GM12872 (cell line): ENCODE measurements at regions not wholly inside any gene's neighbourhood (a gene's known extent, or its start where the extent isn't known, plus 50 kb on each side); places are given as distances from the start of the nearest gene placed in this dataset.

Experiments
- TF ChIP-seq, protein P1 (sequence below): IDR thresholded peaks from 3 replicates; pipeline ENCODE4 v1.5.1; 2011; ENCODE audit warnings: low read depth, mild to moderate bottlenecking, low read length, moderate library complexity; ENCODE audit not compliant: insufficient read depth

DNA sequence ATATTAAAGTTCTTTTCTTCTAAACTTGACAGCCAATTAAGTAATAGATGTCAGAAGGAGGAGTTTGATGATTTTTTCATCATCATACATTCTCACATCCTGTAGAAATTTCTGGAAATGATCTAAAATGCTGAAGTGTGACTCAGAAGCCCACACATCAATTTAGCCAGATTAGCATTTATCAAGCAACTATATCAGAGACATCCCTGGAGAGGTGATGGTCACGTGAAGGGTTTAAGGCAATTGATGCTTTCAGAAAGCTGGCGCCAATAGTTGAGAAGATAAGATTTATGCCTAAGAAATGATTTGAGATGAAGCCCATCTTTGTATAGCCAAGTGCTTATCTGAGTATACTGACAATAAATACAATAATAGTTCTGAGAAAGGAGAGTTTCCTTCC, 162.9 kb upstream of the RORB start:
- TF ChIP-seq, protein P1, sequence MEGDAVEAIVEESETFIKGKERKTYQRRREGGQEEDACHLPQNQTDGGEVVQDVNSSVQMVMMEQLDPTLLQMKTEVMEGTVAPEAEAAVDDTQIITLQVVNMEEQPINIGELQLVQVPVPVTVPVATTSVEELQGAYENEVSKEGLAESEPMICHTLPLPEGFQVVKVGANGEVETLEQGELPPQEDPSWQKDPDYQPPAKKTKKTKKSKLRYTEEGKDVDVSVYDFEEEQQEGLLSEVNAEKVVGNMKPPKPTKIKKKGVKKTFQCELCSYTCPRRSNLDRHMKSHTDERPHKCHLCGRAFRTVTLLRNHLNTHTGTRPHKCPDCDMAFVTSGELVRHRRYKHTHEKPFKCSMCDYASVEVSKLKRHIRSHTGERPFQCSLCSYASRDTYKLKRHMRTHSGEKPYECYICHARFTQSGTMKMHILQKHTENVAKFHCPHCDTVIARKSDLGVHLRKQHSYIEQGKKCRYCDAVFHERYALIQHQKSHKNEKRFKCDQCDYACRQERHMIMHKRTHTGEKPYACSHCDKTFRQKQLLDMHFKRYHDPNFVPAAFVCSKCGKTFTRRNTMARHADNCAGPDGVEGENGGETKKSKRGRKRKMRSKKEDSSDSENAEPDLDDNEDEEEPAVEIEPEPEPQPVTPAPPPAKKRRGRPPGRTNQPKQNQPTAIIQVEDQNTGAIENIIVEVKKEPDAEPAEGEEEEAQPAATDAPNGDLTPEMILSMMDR, result no peak

DNA sequence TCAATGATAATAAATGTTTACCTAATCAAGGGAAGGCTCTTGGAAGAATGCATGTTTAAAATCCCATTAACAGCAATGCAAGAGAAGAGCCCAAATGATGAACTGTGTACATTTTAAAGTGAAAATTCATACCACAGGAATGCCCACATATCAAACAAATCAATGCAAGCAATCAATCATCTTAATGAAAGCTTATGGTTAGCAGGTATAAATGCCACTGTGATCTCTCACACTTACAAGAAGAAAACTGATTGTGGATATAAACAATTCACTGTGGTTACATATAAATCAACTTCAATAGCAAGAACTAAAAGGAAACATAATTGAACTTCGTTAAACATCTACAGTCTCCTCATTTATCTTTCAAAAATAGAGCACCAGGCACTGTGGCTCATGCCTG, 161.0 kb upstream of the RORB start:
- TF ChIP-seq, protein P1, result no peak

DNA sequence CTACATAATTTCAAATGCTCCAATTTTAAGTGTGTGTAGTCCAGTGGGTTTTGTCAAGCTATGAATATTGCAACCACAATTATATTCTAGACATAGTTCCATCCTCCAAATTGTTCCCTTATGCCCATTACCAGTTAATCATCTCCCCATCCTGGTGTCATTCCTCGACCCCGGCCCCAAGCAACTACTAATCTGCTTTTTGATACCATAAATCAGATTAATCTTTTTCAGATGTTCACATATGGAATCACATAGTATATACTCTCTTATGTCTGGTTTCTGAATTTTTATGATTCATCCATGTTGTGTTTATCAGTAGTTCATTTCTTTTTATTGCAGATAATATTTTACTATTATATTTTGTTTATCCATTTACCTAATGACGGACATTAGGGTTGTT, 148.4 kb upstream of the RORB start:
- TF ChIP-seq, protein P1, result no peak

DNA sequence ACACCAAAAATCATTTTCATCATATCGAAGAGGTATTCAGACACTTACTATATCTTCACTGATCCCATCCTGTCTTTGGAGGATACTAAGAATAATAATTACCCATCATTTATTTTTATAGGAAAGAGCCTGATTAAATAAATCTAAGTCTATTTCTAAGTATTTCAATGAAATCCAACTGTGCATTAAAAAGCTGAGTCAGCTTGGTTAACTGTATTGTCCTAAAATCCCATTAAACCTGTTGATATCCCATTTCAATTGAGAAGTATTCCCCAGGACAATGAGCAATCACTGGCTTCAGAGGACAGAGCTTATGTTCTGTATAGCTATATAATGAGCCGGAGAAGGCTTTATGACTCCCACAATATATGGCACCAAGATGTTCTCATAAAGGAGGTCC, 142.0 kb upstream of the RORB start:
- TF ChIP-seq, protein P1, result no peak

DNA sequence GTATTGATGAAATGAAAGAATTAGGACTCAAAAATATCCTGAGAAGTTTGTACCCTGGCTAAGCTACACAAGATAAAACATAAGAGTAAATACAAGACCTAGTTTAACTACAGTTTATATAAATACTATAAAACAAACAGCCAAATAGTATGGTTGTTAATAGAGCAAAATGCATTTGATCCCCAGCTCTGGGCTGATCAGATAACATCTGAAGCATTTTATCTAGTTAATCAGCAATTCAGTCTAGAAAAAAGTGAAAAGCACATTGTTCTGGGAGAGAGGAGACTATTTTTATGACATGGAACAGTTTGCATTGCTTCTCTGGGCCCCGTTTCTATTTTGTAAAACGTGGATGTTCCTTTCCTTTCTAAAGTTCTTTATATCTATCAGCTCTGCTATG, 139.6 kb upstream of the RORB start:
- TF ChIP-seq, protein P1, result no peak

DNA sequence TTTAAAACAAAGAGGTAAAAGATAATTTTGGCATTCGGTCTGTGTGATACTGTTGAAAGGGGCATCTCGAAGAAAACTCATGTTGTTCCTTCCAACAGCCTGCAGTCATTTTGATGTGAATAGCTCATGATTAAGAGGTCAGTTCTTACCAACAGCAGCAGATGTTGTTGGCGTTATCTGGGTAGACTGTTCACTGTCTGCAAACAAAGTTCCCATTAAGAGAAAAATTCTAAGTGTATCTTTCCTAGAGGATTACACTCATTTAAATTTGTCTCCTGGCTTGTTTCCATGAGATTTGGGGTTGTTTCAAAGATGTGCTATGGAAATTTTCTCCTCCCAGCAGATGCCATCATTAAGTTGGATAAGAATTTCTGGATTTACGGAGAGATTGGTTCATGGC, 138.2 kb upstream of the RORB start:
- TF ChIP-seq, protein P1, result no peak

DNA sequence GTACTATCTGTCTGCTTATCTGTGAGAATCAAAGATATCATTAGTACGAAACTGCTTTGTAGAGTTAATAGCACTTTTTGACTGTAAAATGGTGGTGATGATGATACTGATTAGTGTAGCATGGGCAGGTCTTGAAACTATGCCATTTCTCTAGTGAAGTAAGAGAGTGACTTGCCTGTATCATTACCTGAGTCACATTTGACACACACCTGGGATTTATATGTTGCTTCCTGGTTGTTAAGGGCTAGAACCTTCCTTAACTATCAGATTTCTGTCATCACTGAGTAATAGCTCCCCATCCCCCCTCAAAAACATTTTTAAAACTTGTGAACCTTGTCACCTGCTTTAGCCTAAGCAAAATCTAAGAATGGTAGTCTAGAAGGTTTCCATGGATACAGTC, 135.6 kb upstream of the RORB start:
- TF ChIP-seq, protein P1, result no peak

DNA sequence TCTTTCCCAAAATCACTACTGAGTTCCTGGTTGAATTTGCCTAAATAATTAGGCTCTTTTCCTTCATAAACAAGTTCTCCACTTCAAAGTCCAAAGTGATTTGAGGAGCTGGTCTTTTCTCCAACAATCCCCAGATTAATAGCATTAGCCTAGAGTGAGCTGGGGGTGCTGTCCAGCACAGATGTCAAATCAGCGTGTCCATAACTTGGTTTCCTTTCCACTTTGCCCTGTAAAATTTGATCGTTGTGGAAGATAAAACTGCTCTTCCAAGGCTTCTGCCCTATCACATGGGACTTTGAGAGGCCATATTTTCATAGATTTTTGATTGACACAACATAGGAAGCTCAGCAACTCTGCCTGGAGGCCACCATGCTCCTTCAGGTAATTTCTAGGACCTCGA, 134.7 kb upstream of the RORB start:
- TF ChIP-seq, protein P1, result no peak
